Progenitor cell of endocrine pancreas (in vitro differentiated cells): ENCODE measurements at regions not wholly inside any gene's neighbourhood (a gene's known extent, or its start where the extent isn't known, plus 50 kb on each side); places are given as distances from the start of the nearest gene placed in this dataset.

Experiments used
- DNase-seq: peaks from one replicate; pipeline ENCODE4 v3.0.0; 2021; ENCODE audit warnings: low spot score; ENCODE audit not compliant: unreplicated experiment
- H3K27ac Mint-ChIP-seq: 2 replicates; pipeline ENCODE4 v1.8.0; 2021; ENCODE audit warnings: mild to moderate bottlenecking, moderate library complexity, mixed read lengths
- H3K27me3 Mint-ChIP-seq: 2 replicates; pipeline ENCODE4 v1.8.0; 2021; ENCODE audit warnings: mixed read lengths
- H3K36me3 Mint-ChIP-seq: 2 replicates; pipeline ENCODE4 v1.8.0; 2022; ENCODE audit warnings: mixed read lengths; ENCODE audit not compliant: insufficient read depth
- H3K4me1 Mint-ChIP-seq: 2 replicates; pipeline ENCODE4 v1.8.0; 2021; ENCODE audit warnings: low read depth, mixed read lengths
- H3K4me3 Mint-ChIP-seq: 2 replicates; pipeline ENCODE4 v1.8.0; 2021; ENCODE audit warnings: low read depth, mild to moderate bottlenecking, moderate library complexity, mixed read lengths
- H3K9me3 Mint-ChIP-seq: 2 replicates; pipeline ENCODE4 v1.8.0; 2021; ENCODE audit warnings: low read depth, mixed read lengths
- TF ChIP-seq, protein P1 (sequence below): fragments of 200-600 bp; sonication (generic); IDR thresholded peaks from one replicate; pipeline ENCODE4 v1.5.0; 2021; ENCODE audit warnings: antibody characterized with exemption, mild to moderate bottlenecking; ENCODE audit not compliant: unreplicated experiment

DNA sequence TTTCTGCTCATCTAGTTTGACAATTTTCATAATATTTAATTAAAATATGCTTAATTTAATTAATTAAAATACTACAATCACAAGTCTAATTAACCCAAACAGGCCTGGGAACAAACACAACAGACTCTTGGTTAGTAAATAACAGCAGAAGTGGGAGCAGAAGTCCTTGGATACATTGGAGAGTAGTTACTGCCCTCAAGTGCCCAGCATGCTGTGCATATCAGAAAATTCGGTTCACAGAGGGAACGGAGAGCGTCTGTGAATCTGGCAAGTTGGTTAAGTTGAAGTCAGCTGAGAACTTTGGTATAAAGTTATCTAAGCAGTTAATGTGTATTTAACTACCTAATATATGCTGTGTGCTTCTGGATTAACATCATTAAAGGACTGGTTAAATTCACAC, 87.0 kb upstream of the ATG10 start:
- no peak for DNase-seq
- H3K9me3 Mint-ChIP-seq: peaks cover 11% of the 10 kb centered on the region
- H3K27me3 Mint-ChIP-seq: peaks cover 6% of the 10 kb centered on the region
- no peaks in the 10 kb centered on the region for H3K4me1 Mint-ChIP-seq
- TF ChIP-seq, protein P1, sequence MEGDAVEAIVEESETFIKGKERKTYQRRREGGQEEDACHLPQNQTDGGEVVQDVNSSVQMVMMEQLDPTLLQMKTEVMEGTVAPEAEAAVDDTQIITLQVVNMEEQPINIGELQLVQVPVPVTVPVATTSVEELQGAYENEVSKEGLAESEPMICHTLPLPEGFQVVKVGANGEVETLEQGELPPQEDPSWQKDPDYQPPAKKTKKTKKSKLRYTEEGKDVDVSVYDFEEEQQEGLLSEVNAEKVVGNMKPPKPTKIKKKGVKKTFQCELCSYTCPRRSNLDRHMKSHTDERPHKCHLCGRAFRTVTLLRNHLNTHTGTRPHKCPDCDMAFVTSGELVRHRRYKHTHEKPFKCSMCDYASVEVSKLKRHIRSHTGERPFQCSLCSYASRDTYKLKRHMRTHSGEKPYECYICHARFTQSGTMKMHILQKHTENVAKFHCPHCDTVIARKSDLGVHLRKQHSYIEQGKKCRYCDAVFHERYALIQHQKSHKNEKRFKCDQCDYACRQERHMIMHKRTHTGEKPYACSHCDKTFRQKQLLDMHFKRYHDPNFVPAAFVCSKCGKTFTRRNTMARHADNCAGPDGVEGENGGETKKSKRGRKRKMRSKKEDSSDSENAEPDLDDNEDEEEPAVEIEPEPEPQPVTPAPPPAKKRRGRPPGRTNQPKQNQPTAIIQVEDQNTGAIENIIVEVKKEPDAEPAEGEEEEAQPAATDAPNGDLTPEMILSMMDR: no peak
- no peak overlapping the region for H3K4me3 Mint-ChIP-seq
- H3K36me3 Mint-ChIP-seq: no peaks in the 10 kb centered on the region
- H3K27ac Mint-ChIP-seq: no peak overlapping the region

DNA sequence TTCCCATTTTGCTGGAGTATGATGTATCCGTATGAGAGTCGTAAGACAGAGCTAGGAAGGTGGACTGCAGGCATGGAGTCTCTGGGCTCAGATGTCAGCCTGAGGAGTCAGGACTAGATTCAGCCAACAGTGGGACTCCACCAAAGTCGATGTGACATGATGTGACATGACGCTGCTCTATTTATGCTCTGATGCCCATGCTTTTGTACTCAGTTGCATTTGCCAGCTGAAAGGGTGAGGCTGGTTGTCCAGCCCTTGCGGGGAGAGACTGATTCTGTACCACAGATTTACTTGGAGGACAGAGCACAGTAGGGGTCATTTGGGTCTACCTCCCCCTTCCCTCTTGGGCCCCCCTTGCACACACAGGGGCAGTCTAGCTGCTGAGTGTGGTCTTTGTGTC, 88.5 kb upstream of the ATG10 start:
- H3K4me3 Mint-ChIP-seq: no peak overlapping the region
- TF ChIP-seq, protein P1: no peak
- peaks cover 13% of the 10 kb centered on the region for H3K27me3 Mint-ChIP-seq
- DNase-seq: no peak
- no peak overlapping the region for H3K27ac Mint-ChIP-seq
- H3K9me3 Mint-ChIP-seq: no peaks in the 10 kb centered on the region
- no peaks in the 10 kb centered on the region for H3K36me3 Mint-ChIP-seq
- H3K4me1 Mint-ChIP-seq: no peaks in the 10 kb centered on the region

DNA sequence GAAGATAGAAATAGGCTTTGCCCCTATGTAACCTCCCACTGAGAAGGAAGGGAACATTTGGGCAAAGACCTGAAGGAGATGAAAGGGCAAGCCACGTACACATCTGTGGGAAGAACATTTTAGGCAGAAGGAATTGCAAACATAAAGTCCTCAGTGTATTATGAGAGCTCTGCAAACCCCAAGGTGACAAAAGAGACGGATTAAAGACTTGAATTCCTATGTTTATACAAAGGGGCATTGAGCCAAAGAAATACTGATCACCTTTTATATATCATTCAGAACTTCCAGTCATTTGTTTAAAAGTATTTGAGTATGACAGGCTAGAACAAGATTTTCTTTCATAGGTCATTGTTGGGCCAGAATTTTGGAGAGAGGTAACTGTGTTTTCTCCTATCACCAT, 90.2 kb upstream of the ATG10 start:
- Mint-ChIP-seq H3K27me3 (peaks cover 13% of the 10 kb centered on the region), H3K9me3 (no peaks in the 10 kb centered on the region), H3K4me1 (no peaks in the 10 kb centered on the region), H3K36me3 (no peaks in the 10 kb centered on the region), H3K4me3 (no peak overlapping the region), H3K27ac (no peak overlapping the region)
- TF ChIP-seq, protein P1: no peak
- no peak for DNase-seq

DNA sequence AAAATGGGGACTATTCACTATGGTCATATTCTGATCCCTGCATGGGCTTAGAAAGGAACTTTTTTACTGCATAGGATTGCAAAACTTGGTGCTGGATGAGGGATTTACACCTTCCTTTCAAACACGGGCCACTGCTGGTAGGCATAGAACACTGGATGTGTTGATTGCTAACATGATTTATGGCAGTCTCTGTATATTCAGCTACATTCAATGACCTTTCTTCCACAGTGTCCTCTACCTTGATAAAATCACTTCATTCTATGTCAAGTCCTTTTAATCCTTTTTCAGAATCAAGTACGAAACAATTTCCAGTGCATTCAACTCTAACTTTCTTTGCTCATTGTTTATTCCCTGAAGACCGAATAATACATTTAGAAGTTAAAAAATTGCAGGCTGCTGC, 91.9 kb upstream of the ATG10 start:
- no peaks in the 10 kb centered on the region for H3K36me3 Mint-ChIP-seq
- no peak overlapping the region for H3K27ac Mint-ChIP-seq
- H3K27me3 Mint-ChIP-seq: peaks cover 13% of the 10 kb centered on the region
- no peak overlapping the region for H3K4me3 Mint-ChIP-seq
- DNase-seq: no peak
- TF ChIP-seq, protein P1: no peak
- H3K4me1 Mint-ChIP-seq: no peaks in the 10 kb centered on the region
- H3K9me3 Mint-ChIP-seq: no peaks in the 10 kb centered on the region

DNA sequence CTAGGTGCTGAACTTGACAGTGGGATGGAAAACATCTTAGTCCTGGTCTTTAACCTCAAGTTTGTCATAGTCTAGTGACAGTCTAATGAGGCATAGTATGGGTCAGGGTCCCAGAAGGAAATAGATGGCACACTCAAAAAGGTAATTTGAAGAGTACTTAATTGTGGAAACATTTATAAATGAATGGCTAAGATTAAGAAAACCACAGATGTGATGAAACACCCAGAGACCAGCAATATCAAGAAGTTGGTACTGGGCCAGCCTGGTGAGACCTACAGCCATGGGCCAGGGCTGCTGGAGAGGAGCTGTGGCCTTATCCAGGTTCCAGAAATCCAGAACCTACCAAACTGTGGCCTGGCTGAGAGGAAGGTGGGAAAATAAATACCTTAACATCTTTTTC, 93.5 kb upstream of the ATG10 start:
- DNase-seq: no peak
- TF ChIP-seq, protein P1: no peak

More for the DNA sequence above, 93.5 kb upstream of the ATG10 start:
- no peak overlapping the region for H3K27ac Mint-ChIP-seq
- no peaks in the 10 kb centered on the region for H3K9me3 Mint-ChIP-seq
- peaks cover 13% of the 10 kb centered on the region for H3K27me3 Mint-ChIP-seq
- H3K4me3 Mint-ChIP-seq: no peak overlapping the region
- H3K4me1 Mint-ChIP-seq: no peaks in the 10 kb centered on the region
- no peaks in the 10 kb centered on the region for H3K36me3 Mint-ChIP-seq
